GM12875 (cell line): ENCODE measurements at regions not wholly inside any gene's neighbourhood (a gene's known extent, or its start where the extent isn't known, plus 50 kb on each side); places are given as distances from the start of the nearest gene placed in this dataset.

ENCODE experiments used
- H3K4me3 ChIP-seq: one replicate; pipeline ENCODE4 v1.5.1; 2011; ENCODE audit warnings: low read depth, low read length, control low read depth
- CTCF ChIP-seq: IDR thresholded peaks from 2 replicates; pipeline ENCODE4 v1.5.1; 2011; ENCODE audit warnings: low read depth, mild to moderate bottlenecking, control low read depth, inconsistent platforms, low read length, moderate library complexity, borderline replicate concordance; ENCODE audit not compliant: insufficient read depth

- H3K4me3 ChIP-seq = no peak overlapping the region
- no peak for TF ChIP-seq CTCF
Observed at GRCh38 chr12:45623221-45623620, 106.3 kb upstream of the ARID2 start.

GRCh38 chr12:45623940-45624339, 105.6 kb upstream of the ARID2 start:
- no peak for TF ChIP-seq CTCF

GRCh38 chr12:45626965-45627364, 102.5 kb upstream of the ARID2 start:
- no peak for TF ChIP-seq CTCF
- no peak overlapping the region for H3K4me3 ChIP-seq

More at GRCh38 chr12:45623940-45624339, 105.6 kb upstream of the ARID2 start:
- no peak overlapping the region for H3K4me3 ChIP-seq

- H3K4me3 ChIP-seq = no peak overlapping the region
- TF ChIP-seq CTCF = no peak
Observed at GRCh38 chr12:45627407-45628069, 102.0 kb upstream of the ARID2 start.

GRCh38 chr12:45629292-45629691, 100.2 kb upstream of the ARID2 start:
- no peak for TF ChIP-seq CTCF
- H3K4me3 ChIP-seq = no peak overlapping the region

- TF ChIP-seq CTCF = no peak
Observed at GRCh38 chr12:45633733-45634132, 95.8 kb upstream of the ARID2 start.

GRCh38 chr12:45634273-45634917, 95.1 kb upstream of the ARID2 start:
- no peak for TF ChIP-seq CTCF
- no peak overlapping the region for H3K4me3 ChIP-seq

More at GRCh38 chr12:45633733-45634132, 95.8 kb upstream of the ARID2 start:
- H3K4me3 ChIP-seq = no peak overlapping the region
